BJ (cell line): ENCODE measurements at regions not wholly inside any gene's neighbourhood (a gene's known extent, or its start where the extent isn't known, plus 50 kb on each side); places are given as distances from the start of the nearest gene placed in this dataset.

Experiments used
- CTCF ChIA-PET: fragments of 350-600 bp; formaldehyde crosslinking; extraction: SDS; loops from one replicate; lab custom pipeline; 2021; ENCODE audit warnings: antibody characterized with exemption, inconsistent platforms; lab: Yijun Ruan, JAX
- POLR2A ChIA-PET: fragments of 300-600 bp; sonication (Branson Sonifier 250); formaldehyde crosslinking; extraction: SDS; loops from one replicate; lab custom pipeline; 2021; ENCODE audit warnings: antibody characterized with exemption; lab: Charles Lee
- DNase-seq: peaks from one replicate; pipeline ENCODE4 v3.0.0-alpha.2; 2011; ENCODE audit warnings: low read depth
- H3K27me3 ChIP-seq: 2 replicates; pipeline ENCODE4 v1.6.0; 2011; ENCODE audit warnings: low read length; ENCODE audit not compliant: control insufficient read depth, insufficient read depth
- H3K36me3 ChIP-seq: 2 replicates; pipeline ENCODE4 v1.5.1; 2011; ENCODE audit warnings: low read length; ENCODE audit not compliant: control insufficient read depth, insufficient read depth
- H3K4me3 ChIP-seq: 2 replicates; pipeline ENCODE4 v1.5.1; 2011; ENCODE audit warnings: low read depth, mild to moderate bottlenecking, control low read depth, low read length
- TF ChIP-seq, protein P1 (sequence below): IDR thresholded peaks from 2 replicates; pipeline ENCODE4 v1.5.1; 2011; ENCODE audit warnings: low read depth, mild to moderate bottlenecking, control low read depth, inconsistent platforms, low read length, moderate library complexity; ENCODE audit not compliant: insufficient read depth

DNA sequence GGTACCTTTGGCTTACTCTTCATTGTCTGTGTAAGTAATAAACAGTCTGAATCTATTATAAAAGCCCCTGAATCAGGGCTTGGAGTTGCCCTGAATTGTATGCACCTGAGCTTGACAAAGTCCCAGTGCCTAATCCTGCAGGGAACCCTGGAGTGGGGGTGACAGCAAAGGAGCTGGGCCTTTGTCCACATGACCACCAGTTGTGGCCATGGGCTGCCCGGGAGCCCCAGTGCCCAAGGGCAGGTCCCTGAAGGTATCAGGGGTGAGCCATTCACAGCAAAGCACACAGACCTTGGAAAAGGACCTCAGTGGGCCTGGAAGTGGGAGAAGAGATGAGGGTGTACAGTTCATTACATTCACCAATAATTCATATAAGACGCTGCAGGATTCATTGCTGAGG is 94.2 kb downstream of the BANF2 start:
- H3K36me3 ChIP-seq = no peaks in the 10 kb centered on the region
- peaks cover 1% of the 10 kb centered on the region for H3K27me3 ChIP-seq
- ChIA-PET CTCF (interaction anchor here (3.1 kb wide), 1 partner anchor 112 kb away, joined by 13 read pairs; the partner anchor contains the start of gene RRBP1), POLR2A (no interaction called here)
- H3K4me3 ChIP-seq = no peak overlapping the region
- TF ChIP-seq, protein P1, sequence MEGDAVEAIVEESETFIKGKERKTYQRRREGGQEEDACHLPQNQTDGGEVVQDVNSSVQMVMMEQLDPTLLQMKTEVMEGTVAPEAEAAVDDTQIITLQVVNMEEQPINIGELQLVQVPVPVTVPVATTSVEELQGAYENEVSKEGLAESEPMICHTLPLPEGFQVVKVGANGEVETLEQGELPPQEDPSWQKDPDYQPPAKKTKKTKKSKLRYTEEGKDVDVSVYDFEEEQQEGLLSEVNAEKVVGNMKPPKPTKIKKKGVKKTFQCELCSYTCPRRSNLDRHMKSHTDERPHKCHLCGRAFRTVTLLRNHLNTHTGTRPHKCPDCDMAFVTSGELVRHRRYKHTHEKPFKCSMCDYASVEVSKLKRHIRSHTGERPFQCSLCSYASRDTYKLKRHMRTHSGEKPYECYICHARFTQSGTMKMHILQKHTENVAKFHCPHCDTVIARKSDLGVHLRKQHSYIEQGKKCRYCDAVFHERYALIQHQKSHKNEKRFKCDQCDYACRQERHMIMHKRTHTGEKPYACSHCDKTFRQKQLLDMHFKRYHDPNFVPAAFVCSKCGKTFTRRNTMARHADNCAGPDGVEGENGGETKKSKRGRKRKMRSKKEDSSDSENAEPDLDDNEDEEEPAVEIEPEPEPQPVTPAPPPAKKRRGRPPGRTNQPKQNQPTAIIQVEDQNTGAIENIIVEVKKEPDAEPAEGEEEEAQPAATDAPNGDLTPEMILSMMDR = no peak
- no peak for DNase-seq

DNA sequence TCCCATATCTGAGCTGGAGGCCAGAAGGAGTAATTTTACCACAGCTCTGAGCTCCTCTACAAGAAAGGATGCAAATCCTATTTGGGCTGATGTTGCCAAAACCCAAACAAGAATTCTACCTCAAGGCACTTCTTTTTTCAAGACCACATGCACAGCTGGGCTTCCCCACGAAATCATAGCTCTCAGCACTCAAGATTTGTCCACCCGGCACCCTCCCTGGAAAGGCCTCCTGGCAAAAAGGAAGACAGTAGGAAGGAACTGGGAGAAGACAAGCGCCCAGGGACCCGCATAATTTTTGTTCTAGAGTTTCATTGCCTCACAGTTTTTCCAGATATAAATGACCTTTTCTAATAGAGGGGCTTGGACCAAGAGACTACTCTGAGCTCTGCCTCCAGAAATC is 90.5 kb downstream of the BANF2 start:
- no peaks in the 10 kb centered on the region for H3K27me3 ChIP-seq
- no peak for DNase-seq
- H3K4me3 ChIP-seq = no peak overlapping the region
- no peaks in the 10 kb centered on the region for H3K36me3 ChIP-seq
- CTCF ChIA-PET = interaction anchor here (1.0 kb wide), 1 partner anchor 14 kb away, joined by 3 read pairs; no protein-coding TSS in a partner anchor
- TF ChIP-seq, protein P1 = no peak
- POLR2A ChIA-PET = no interaction called here

DNA sequence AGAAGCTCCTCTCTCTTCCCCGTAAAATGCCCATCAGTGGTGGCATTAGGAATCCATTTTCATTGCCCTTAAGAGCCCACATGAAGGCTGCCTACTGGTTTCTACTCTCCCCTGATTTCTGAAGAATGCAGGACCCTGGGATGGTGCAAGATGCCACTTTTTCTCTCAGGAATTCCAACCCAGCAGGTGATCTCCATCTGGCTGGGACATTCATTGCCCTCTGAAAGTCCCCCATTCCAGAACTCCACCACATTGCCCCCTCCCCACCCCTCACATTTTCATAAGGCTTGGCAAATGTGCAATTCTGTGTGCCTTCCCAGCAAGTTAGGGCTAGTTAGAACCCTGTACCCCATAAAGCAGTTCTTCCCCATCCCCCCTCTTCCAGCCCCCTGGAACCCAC is 88.0 kb downstream of the BANF2 start:
- Histone ChIP-seq H3K27me3 (no peaks in the 10 kb centered on the region), H3K4me3 (no peak overlapping the region), H3K36me3 (no peaks in the 10 kb centered on the region)
- ChIA-PET POLR2A (no interaction called here), CTCF (no interaction called here)
- TF ChIP-seq, protein P1 = no peak
- DNase-seq = no peak

DNA sequence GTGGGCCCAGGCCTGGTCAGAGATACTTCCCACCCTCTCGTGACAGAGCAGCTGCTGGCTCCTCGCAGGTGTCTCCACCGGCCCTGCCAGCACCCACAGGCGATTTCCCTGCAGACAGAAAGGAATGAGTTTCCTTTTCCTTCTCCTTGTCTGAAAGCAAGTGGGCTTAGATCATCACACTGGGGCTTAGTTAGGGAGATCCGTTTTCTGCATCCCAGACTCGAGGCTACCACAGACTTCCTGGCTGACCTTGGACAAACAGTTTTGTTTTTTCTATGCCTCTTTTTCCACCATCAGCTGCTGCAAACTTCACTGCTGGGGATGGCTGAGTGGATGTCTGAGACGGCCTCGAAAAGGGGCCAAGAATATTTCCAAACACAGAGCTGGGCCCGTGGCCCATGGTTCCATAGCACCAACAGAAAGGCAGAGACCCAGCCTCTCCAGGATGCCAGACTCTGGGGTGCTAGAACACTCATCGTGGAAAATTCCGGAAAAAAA is 86.5 kb downstream of the BANF2 start:
- Histone ChIP-seq H3K27me3 (no peaks in the 10 kb centered on the region), H3K4me3 (no peak overlapping the region), H3K36me3 (no peaks in the 10 kb centered on the region)
- no peak for DNase-seq
- POLR2A ChIA-PET = no interaction called here
- TF ChIP-seq, protein P1 = no peak
- CTCF ChIA-PET = interaction anchor here (1.1 to 1.4 kb wide), 2 partner anchors 9 to 103 kb away, joined by 3 to 4 read pairs; no protein-coding TSS in a partner anchor
